ENCODE measurements at regions not wholly inside any gene's neighbourhood (a gene's known extent, or its start where the extent isn't known, plus 50 kb on each side); places are given as distances from the start of the nearest gene placed in this dataset.

DNA sequence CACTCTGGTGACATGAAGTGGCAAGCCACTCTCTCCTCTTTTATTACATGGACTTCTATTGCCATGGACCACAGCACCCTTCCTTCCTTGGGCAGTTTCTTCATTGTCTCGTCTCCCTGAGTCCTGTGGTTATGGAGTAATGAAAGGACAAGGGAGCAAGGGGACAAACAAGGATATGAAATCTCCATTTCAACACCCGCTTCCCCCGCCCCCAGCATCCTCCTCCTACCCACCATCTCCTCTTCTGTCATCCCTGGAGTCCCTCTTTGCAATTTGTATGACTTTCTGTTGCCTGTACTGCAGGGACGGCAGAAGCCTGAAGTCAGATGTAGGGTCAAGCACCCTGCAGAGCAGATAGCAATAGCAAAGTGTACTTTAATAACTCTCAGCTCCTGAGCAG, 300.7 kb upstream of the CLINT1 start:
- DNase-seq (ENCODE audit: low spot score, unreplicated experiment) = no peak
- no peaks in the 10 kb centered on the region for H3K4me1 Mint-ChIP-seq (ENCODE audit: low read depth)
- no peaks in the 10 kb centered on the region for H3K36me3 Mint-ChIP-seq (ENCODE audit: insufficient read depth)
- H3K27me3 Mint-ChIP-seq = peaks cover 12% of the 10 kb centered on the region
- TF ChIP-seq, protein P1, sequence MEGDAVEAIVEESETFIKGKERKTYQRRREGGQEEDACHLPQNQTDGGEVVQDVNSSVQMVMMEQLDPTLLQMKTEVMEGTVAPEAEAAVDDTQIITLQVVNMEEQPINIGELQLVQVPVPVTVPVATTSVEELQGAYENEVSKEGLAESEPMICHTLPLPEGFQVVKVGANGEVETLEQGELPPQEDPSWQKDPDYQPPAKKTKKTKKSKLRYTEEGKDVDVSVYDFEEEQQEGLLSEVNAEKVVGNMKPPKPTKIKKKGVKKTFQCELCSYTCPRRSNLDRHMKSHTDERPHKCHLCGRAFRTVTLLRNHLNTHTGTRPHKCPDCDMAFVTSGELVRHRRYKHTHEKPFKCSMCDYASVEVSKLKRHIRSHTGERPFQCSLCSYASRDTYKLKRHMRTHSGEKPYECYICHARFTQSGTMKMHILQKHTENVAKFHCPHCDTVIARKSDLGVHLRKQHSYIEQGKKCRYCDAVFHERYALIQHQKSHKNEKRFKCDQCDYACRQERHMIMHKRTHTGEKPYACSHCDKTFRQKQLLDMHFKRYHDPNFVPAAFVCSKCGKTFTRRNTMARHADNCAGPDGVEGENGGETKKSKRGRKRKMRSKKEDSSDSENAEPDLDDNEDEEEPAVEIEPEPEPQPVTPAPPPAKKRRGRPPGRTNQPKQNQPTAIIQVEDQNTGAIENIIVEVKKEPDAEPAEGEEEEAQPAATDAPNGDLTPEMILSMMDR (IDR thresholded peaks at IDR 0.05; ENCODE audit: unreplicated experiment) = no peak
- no peak overlapping the region for H3K4me3 Mint-ChIP-seq (ENCODE audit: low read depth)
- H3K9me3 Mint-ChIP-seq (ENCODE audit: low read depth) = no peaks in the 10 kb centered on the region
- no peak overlapping the region for H3K27ac Mint-ChIP-seq

DNA sequence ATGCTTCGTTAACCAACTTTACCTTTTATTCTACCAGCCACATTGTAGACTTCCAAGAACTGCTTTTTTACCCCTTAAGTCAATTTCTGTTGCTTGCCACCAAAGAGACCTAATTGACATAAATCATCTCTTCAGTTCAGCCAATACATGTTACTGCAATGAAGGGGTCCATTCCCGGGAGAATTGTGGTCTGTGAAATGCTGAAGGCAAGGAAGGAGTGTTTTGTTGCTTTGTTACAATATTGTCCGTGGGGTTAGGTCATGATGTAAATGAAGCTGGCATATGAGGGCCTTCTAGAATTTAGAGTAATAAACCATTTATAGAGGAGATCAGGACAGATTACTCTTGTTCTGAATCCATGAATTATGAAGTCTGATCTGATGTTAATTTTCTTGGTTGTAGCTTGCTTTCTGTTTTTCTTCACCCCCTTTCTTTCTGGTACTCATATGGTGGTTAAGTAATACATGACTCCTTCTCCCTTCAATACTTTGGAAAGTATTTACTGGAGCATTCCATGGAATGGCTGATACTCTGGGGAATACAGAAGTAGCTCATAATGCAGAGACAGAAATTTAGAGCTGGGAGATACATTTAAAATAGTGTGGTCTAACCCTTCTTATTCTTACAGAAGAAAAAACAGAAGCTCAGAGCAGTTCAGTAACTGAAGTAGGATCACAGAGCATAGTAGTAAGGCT, 297.0 kb upstream of the CLINT1 start:
- H3K27me3 Mint-ChIP-seq = peaks cover 12% of the 10 kb centered on the region
- no peak for DNase-seq (ENCODE audit: low spot score, unreplicated experiment)
- H3K27ac Mint-ChIP-seq = no peak overlapping the region
- no peaks in the 10 kb centered on the region for H3K4me1 Mint-ChIP-seq (ENCODE audit: low read depth)
- TF ChIP-seq, protein P1 (IDR thresholded peaks at IDR 0.05; ENCODE audit: unreplicated experiment) = no peak
- H3K36me3 Mint-ChIP-seq (ENCODE audit: insufficient read depth) = no peaks in the 10 kb centered on the region
- H3K9me3 Mint-ChIP-seq (ENCODE audit: low read depth) = no peaks in the 10 kb centered on the region
- no peak overlapping the region for H3K4me3 Mint-ChIP-seq (ENCODE audit: low read depth)

- no peaks in the 10 kb centered on the region for H3K36me3 Mint-ChIP-seq (ENCODE audit: insufficient read depth)
- no peaks in the 10 kb centered on the region for H3K9me3 Mint-ChIP-seq (ENCODE audit: low read depth)
- H3K4me1 Mint-ChIP-seq (ENCODE audit: low read depth) = no peaks in the 10 kb centered on the region
- peaks cover 11% of the 10 kb centered on the region for H3K27me3 Mint-ChIP-seq
- H3K4me3 Mint-ChIP-seq (ENCODE audit: low read depth) = no peak overlapping the region
- DNase-seq (ENCODE audit: low spot score, unreplicated experiment) = no peak
- no peak overlapping the region for H3K27ac Mint-ChIP-seq
- TF ChIP-seq, protein P1 (IDR thresholded peaks at IDR 0.05; ENCODE audit: unreplicated experiment) = no peak
These were observed 296.1 kb upstream of the CLINT1 start for GRCh38 chr5:158155067-158155466.

DNA sequence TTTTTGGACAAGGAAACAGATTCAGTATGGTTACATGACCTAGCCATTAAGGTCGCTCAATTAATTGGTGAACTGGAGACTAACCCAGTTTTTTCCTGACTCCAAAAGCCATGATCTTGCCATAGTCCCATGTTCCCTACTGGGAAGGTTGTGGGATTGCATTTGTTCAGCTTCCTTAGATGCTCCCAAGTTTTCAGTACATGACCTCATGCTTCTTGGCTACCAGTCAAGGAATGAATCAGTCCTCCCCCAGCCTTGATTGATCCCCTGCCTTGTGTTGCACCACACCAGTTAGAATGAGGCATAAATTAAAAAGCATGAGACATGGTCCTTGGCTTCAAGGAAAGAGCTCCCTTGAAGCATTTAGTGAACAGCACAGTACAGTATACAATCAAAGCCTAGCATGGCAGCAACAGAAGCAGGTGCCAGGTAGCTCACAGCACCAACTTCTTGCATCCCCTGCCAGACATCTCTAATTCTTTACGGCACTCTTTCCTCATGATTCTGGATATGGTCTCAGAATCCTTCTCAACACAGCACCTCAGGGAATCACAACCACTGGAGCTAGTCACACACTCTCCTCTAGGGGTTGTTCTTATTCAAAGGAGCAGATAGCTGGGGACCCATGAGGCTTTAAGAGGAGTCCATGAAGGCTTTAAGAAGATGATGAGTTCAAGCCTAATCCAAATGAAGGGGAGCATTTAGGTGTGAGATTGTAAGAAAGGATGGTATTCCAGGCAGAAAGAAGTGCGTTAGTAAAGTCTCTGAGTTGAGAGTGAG, 295.5 kb upstream of the CLINT1 start:
- TF ChIP-seq, protein P1 (IDR thresholded peaks at IDR 0.05; ENCODE audit: unreplicated experiment) = no peak
- Mint-ChIP-seq H3K4me1 (ENCODE audit: low read depth) (peaks cover 2% of the 10 kb centered on the region), H3K27me3 (peaks cover 8% of the 10 kb centered on the region), H3K4me3 (ENCODE audit: low read depth) (no peak overlapping the region), H3K36me3 (ENCODE audit: insufficient read depth) (no peaks in the 10 kb centered on the region), H3K9me3 (ENCODE audit: low read depth) (no peaks in the 10 kb centered on the region), H3K27ac (no peak overlapping the region)
- no peak for DNase-seq (ENCODE audit: low spot score, unreplicated experiment)

DNA sequence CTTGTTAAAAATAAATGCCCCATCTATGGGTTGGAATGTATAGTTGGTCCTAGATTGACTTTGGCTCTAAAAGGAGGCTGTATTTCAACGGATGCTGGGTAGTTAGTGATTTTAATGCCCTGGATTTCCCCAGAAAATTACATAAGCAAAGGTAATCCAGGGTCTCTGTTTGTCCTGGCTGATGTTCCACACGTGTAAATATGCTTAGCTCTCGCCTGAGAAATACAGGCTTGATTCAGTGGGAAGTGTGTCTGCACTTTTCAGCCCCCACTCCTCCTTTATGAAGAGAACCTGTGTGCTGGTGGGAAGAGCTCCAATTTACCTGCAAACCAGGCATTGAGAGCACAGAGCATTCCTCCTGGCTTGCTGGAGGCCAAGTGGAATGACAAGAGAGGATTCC, 294.6 kb upstream of the CLINT1 start:
- TF ChIP-seq, protein P1 (IDR thresholded peaks at IDR 0.05; ENCODE audit: unreplicated experiment) = no peak
- DNase-seq (ENCODE audit: low spot score, unreplicated experiment) = no peak
- H3K4me1 Mint-ChIP-seq (ENCODE audit: low read depth) = peaks cover 6% of the 10 kb centered on the region
- H3K4me3 Mint-ChIP-seq (ENCODE audit: low read depth) = no peak overlapping the region
- H3K27ac Mint-ChIP-seq = no peak overlapping the region
- no peaks in the 10 kb centered on the region for H3K9me3 Mint-ChIP-seq (ENCODE audit: low read depth)
- H3K36me3 Mint-ChIP-seq (ENCODE audit: insufficient read depth) = no peaks in the 10 kb centered on the region
- H3K27me3 Mint-ChIP-seq = peaks cover 5% of the 10 kb centered on the region
